Vagina (tissue), 2 donors: ENCODE measurements at regions not wholly inside any gene's neighbourhood (a gene's known extent, or its start where the extent isn't known, plus 50 kb on each side); places are given as distances from the start of the nearest gene placed in this dataset.

Experiments
- DNase-seq, 2 donors: peaks; one replicate each; pipeline ENCODE4 v3.0.0-alpha.2; 2017; ENCODE audit errors: extremely low spot score in 2 of 2
- H3K27ac ChIP-seq: fragments of 200-600 bp; sonication (generic); one replicate; pipeline ENCODE4 v1.5.1; 2019
- H3K27me3 ChIP-seq: fragments of 200-600 bp; sonication (generic); one replicate; pipeline ENCODE4 v1.5.1; 2019
- H3K36me3 ChIP-seq, 2 donors: fragments of 200-600 bp; sonication (generic); one replicate each; pipeline ENCODE4 v1.5.1; 2017 to 2019
- H3K4me1 ChIP-seq: fragments of 200-600 bp; sonication (generic); one replicate; pipeline ENCODE4 v1.5.1; 2019
- H3K4me3 ChIP-seq, 2 donors: fragments of 200-600 bp; sonication (generic); 1 replicate in 1 of 2; 2 replicates in 1 of 2; pipeline ENCODE4 v1.5.1; 2016 to 2019
- H3K9me3 ChIP-seq: fragments of 200-600 bp; sonication (generic); one replicate; pipeline ENCODE4 v1.5.1; 2019
- CTCF ChIP-seq, 3 experiments: fragments of 450-650 bp in 2 of 3; fragments of 200-600 bp in 1 of 3; sonication (generic) in 1 of 3; IDR thresholded peaks; one replicate each; pipeline ENCODE4 v1.5.1; 2017 to 2019; ENCODE audit warnings: antibody characterized with exemption in 3 of 3, mild to moderate bottlenecking in 2 of 3, moderate library complexity in 2 of 3
- POLR2A ChIP-seq, 2 donors: fragments of 450-650 bp; IDR thresholded peaks; one replicate each; pipeline ENCODE4 v1.6.1; 2017; ENCODE audit warnings: antibody characterized with exemption in 2 of 2, mild to moderate bottlenecking in 2 of 2, moderate library complexity in 2 of 2
- POLR2AphosphoS5 ChIP-seq, 2 donors: sonication (generic); formaldehyde crosslinking; IDR thresholded peaks; one replicate each; pipeline ENCODE4 v1.9.0; 2017; ENCODE audit warnings: antibody characterized with exemption in 2 of 2, mild to moderate bottlenecking in 2 of 2, low read depth in 1 of 2; ENCODE audit not compliant: insufficient read depth in 1 of 2
- intact Hi-C: fragments of 100-400 bp; cut with DNase I; formaldehyde crosslinking; loops from one replicate; pipeline ENCODE4 v1.15.1; 2023

- Histone ChIP-seq H3K9me3 (no peaks in the 10 kb centered on the region), H3K36me3 (no peaks in the 10 kb centered on the region), H3K27me3 (no peaks in the 10 kb centered on the region), H3K4me3 (no peak overlapping the region), H3K4me1 (no peaks in the 10 kb centered on the region), H3K27ac (no peak overlapping the region)
- TF ChIP-seq POLR2AphosphoS5 (IDR thresholded peaks at IDR 0.05; ENCODE audit: insufficient read depth in 1 of 2, low read depth in 1 of 2) (no peak), POLR2A (IDR thresholded peaks at IDR 0.05) (no peak), CTCF (IDR thresholded peaks at IDR 0.05) (no peak)
- no peak for DNase-seq
- intact Hi-C loops: no loop called here
Measured at GRCh38 chr2:100666996-100667395, 104.2 kb downstream of the PDCL3 start.

DNA sequence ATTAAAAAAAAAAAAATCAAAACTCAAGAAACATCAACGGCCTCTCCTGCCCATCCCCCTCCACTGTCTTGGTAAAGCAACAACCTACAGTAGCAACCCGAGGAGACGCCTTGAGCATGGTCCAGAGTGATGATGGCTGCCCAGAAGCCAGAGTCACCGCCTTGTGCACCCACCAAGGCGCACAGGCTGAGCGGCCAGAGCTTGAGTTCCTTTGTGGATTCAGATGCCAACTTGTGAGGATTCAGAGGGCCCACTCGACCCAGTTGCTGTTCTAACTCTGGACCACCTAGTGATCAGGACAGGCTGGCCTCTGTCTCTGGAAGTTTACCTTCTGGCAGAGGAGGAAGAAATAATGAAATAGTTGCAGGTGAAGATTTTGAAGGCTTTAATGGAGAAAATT lies 105.0 kb downstream of the PDCL3 start:
- TF ChIP-seq CTCF (IDR thresholded peaks at IDR 0.05) (no peak), POLR2AphosphoS5 (IDR thresholded peaks at IDR 0.05; ENCODE audit: insufficient read depth in 1 of 2, low read depth in 1 of 2) (no peak), POLR2A (IDR thresholded peaks at IDR 0.05) (no peak)
- H3K4me3 ChIP-seq: no peak overlapping the region
- H3K27ac ChIP-seq: no peak overlapping the region
- no peaks in the 10 kb centered on the region for H3K27me3 ChIP-seq
- intact Hi-C loops: no loop called here
- no peaks in the 10 kb centered on the region for H3K4me1 ChIP-seq
- no peaks in the 10 kb centered on the region for H3K9me3 ChIP-seq
- no peaks in the 10 kb centered on the region for H3K36me3 ChIP-seq
- no peak for DNase-seq

DNA sequence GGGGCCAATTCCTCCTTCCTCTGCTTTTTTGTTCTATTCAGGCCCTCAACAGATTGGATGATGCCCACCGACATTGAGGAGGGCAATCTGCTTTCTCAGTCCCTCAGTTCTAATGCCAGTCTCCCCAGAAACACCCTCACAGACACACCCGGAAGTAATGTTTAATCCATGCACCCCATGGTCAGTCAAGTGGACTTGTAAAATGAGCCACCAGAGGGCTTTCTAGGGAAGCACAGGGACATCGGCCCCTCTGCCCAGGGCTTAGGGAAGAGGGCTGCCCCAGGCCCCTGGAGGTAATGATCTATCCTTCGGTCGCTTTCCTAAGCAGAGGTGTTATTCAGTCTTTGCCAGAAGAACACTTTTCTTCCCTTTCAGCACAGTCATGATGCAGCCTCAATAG lies 107.4 kb downstream of the PDCL3 start:
- H3K4me1 ChIP-seq: no peaks in the 10 kb centered on the region
- no peaks in the 10 kb centered on the region for H3K27me3 ChIP-seq
- TF ChIP-seq POLR2AphosphoS5 (IDR thresholded peaks at IDR 0.05; ENCODE audit: insufficient read depth in 1 of 2, low read depth in 1 of 2) (no peak), CTCF (IDR thresholded peaks at IDR 0.05) (no peak), POLR2A (IDR thresholded peaks at IDR 0.05) (no peak)
- DNase-seq: no peak
- H3K9me3 ChIP-seq: no peaks in the 10 kb centered on the region
- intact Hi-C loops: no loop called here
- no peaks in the 10 kb centered on the region for H3K36me3 ChIP-seq
- H3K27ac ChIP-seq: no peak overlapping the region
- H3K4me3 ChIP-seq: no peak overlapping the region

DNA sequence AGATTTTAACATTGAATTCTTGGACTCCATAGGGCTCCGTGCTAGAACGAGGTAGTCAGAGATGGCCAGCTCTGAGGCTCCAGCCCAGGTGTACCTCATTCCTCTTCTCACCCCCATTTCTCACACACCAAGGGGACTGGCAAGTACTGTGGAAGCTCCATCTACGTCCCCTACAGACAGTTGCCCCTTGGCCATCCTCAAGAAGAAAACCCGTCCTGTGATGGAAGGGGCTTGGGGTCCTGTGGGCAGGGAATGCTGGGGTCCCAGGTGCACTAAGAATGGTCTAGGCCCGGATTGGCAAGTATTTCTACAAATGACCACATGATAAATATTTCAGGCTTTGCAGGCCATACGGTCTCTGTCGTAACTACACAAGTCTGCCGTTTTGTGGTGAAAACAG lies 110.3 kb downstream of the PDCL3 start:
- TF ChIP-seq POLR2A (IDR thresholded peaks at IDR 0.05) (no peak), CTCF (IDR thresholded peaks at IDR 0.05) (no peak), POLR2AphosphoS5 (IDR thresholded peaks at IDR 0.05; ENCODE audit: insufficient read depth in 1 of 2, low read depth in 1 of 2) (no peak)
- H3K36me3 ChIP-seq: no peaks in the 10 kb centered on the region
- H3K27ac ChIP-seq: no peak overlapping the region
- DNase-seq: no peak
- intact Hi-C loops: no loop called here
- no peak overlapping the region for H3K4me3 ChIP-seq
- H3K27me3 ChIP-seq: no peaks in the 10 kb centered on the region
- H3K9me3 ChIP-seq: no peaks in the 10 kb centered on the region
- no peaks in the 10 kb centered on the region for H3K4me1 ChIP-seq

- H3K27ac ChIP-seq: no peak overlapping the region
- no peaks in the 10 kb centered on the region for H3K27me3 ChIP-seq
- no peak overlapping the region for H3K4me3 ChIP-seq
- no peak for DNase-seq
- intact Hi-C loops: no loop called here
- H3K36me3 ChIP-seq: no peaks in the 10 kb centered on the region
- H3K9me3 ChIP-seq: no peaks in the 10 kb centered on the region
- TF ChIP-seq POLR2AphosphoS5 (IDR thresholded peaks at IDR 0.05; ENCODE audit: insufficient read depth in 1 of 2, low read depth in 1 of 2) (no peak), POLR2A (IDR thresholded peaks at IDR 0.05) (no peak), CTCF (IDR thresholded peaks at IDR 0.05) (no peak)
- no peaks in the 10 kb centered on the region for H3K4me1 ChIP-seq
Measured at GRCh38 chr2:100673691-100674485, 111.1 kb downstream of the PDCL3 start.
